Panc1 (cell line): ENCODE measurements at regions not wholly inside any gene's neighbourhood (a gene's known extent, or its start where the extent isn't known, plus 50 kb on each side); places are given as distances from the start of the nearest gene placed in this dataset.

Experiments used
- ATAC-seq: fragments of 200-7000 bp; cut with Tn5 transposase; 2 replicates; pipeline ENCODE4 v1.9.1; 2020; ENCODE audit warnings: mild to moderate bottlenecking, moderate library complexity
- BruUV-seq: library from RNA; stranded (reverse); fragments of 400-500 nt; replicated peaks from 2 replicates; lab custom pipeline; 2021; lab: Mats Ljungman, UMichigan
- CTCF ChIA-PET: fragments of 300-600 bp; sonication (Branson Sonifier 250); formaldehyde crosslinking; loops from one replicate; lab custom pipeline; 2022; ENCODE audit warnings: antibody characterized with exemption; lab: Charles Lee
- POLR2A ChIA-PET: fragments of 300-600 bp; sonication (Branson Sonifier 250); formaldehyde crosslinking; loops from one replicate; lab custom pipeline; 2022; ENCODE audit warnings: antibody characterized with exemption; lab: Charles Lee
- DNase-seq: peaks from one replicate; pipeline ENCODE4 v3.0.0-alpha.2; 2010; ENCODE audit warnings: low read depth, low spot score
- H3K27ac ChIP-seq: 2 replicates; pipeline ENCODE4 v1.5.1; 2011; ENCODE audit warnings: mild to moderate bottlenecking, low read length, inconsistent platforms
- H3K27me3 ChIP-seq: fragments of 200-500 bp; sonication (Bioruptor generic); 2 replicates; pipeline ENCODE4 v1.6.0; 2014; ENCODE audit warnings: low read length, inconsistent platforms; ENCODE audit not compliant: control insufficient read depth, insufficient read depth
- H3K36me3 ChIP-seq: fragments of 200-500 bp; sonication (Bioruptor generic); 2 replicates; pipeline ENCODE4 v1.5.1; 2014; ENCODE audit warnings: inconsistent platforms, mild to moderate bottlenecking, low read length, moderate library complexity; ENCODE audit not compliant: control insufficient read depth, insufficient read depth
- H3K4me1 ChIP-seq: 2 replicates; pipeline ENCODE4 v1.5.1; 2011; ENCODE audit warnings: inconsistent platforms, mild to moderate bottlenecking, low read length, moderate library complexity; ENCODE audit not compliant: control insufficient read depth, insufficient read depth
- H3K4me3 ChIP-seq, 2 experiments: 2 replicates each; pipeline ENCODE4 v1.5.1; 2011 to 2012; ENCODE audit warnings: low read depth in 2 of 2, low read length in 2 of 2, mild to moderate bottlenecking in 2 of 2, inconsistent platforms in 1 of 2, moderate library complexity in 1 of 2
- H3K9me3 ChIP-seq: fragments of 200-500 bp; sonication (Bioruptor generic); 2 replicates; pipeline ENCODE4 v1.5.1; 2014; ENCODE audit warnings: low read depth, mild to moderate bottlenecking, inconsistent platforms, low read length, moderate library complexity; ENCODE audit not compliant: control insufficient read depth, insufficient read depth
- CTCF ChIP-seq: fragments of 450-650 bp; IDR thresholded peaks from 2 replicates; pipeline ENCODE4 v1.5.1; 2017; ENCODE audit warnings: mild to moderate bottlenecking
- POLR2AphosphoS5 ChIP-seq: IDR thresholded peaks from 2 replicates; pipeline ENCODE4 v1.6.1; 2012; ENCODE audit warnings: mild to moderate bottlenecking, low read depth, low read length, moderate library complexity
- REST ChIP-seq, 2 experiments: IDR thresholded peaks; 2 replicates each; pipeline ENCODE4 v1.6.1; 2011 to 2012; ENCODE audit warnings: low read depth in 2 of 2, control low read depth in 1 of 2, low read length in 1 of 2, mild to moderate bottlenecking in 1 of 2, moderate library complexity in 1 of 2; ENCODE audit not compliant: insufficient read depth in 1 of 2
- SIN3A ChIP-seq: IDR thresholded peaks from 2 replicates; pipeline ENCODE4 v1.6.1; 2012; ENCODE audit warnings: low read depth, mild to moderate bottlenecking, low read length, moderate library complexity, borderline replicate concordance; ENCODE audit not compliant: insufficient read depth
- TCF7L2 ChIP-seq: IDR thresholded peaks from 2 replicates; pipeline ENCODE4 v1.6.1; 2011; ENCODE audit warnings: mild to moderate bottlenecking, low read depth, low read length, inconsistent platforms
- in situ Hi-C: cut with HindIII; loops from 2 replicates; pipeline ENCODE4 v1.10.0; 2016; ENCODE audit warnings: low sequenced_read_pairs, low pct_unique_long_range_greater_than_20kb
- intact Hi-C: fragments of 100-400 bp; cut with micrococcal nuclease; formaldehyde crosslinking; loops from one replicate; pipeline ENCODE4 v1.10.0; 2022; ENCODE audit not compliant: unreplicated experiment

DNA sequence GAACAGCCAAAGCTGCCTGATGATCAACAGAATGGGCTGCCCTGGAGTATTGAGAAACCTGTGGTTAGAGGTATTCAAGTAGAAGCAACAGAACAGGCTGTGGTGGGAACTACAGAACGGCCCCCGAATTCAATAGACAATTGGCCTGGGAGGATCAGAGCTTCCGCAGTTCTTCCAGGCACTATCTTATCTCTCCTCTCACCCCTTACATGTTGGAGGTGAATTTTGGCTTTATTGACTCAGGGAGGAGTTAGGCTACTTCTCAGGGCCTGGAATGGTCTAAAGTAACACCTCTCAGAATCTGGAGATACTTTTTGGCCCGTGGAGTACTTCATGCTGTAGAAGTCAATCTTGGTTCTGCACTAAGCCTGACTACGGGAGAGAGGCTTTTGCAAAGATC is 253.0 kb downstream of the PRDM2 start:
- ATAC-seq (no peak), DNase-seq (no peak)
- no TSS peak for BruUV-seq
- Histone ChIP-seq H3K4me1 (no peaks in the 10 kb centered on the region), H3K27me3 (peaks cover 6% of the 10 kb centered on the region; the same call in 1 of the 2 replicates), H3K9me3 (no peaks in the 10 kb centered on the region), H3K27ac (no peak overlapping the region), H3K36me3 (no peaks in the 10 kb centered on the region), H3K4me3 (no peak overlapping the region)
- in situ Hi-C loops, result no loop called here
- ChIA-PET POLR2A (no interaction called here), CTCF (no interaction called here)
- TF ChIP-seq TCF7L2 (no peak), POLR2AphosphoS5 (no peak), REST (IDR thresholded peaks at IDR 0.05; ENCODE audit: insufficient read depth in 1 of 2, low read depth in 2 of 2, low read length in 1 of 2) (no peak), SIN3A (no peak), CTCF (no peak)
- intact Hi-C loops, result no loop called here

- ChIA-PET CTCF (interaction anchor here (0.6 kb wide), 1 partner anchor 290 kb away, joined by 3 read pairs; no protein-coding TSS in a partner anchor), POLR2A (no interaction called here)
- DNase-seq (no peak), ATAC-seq (no peak)
- H3K4me1 ChIP-seq, result no peaks in the 10 kb centered on the region
- intact Hi-C loops, result no loop called here
- H3K27ac ChIP-seq, result no peak overlapping the region
- no peak overlapping the region for H3K4me3 ChIP-seq
- H3K27me3 ChIP-seq, result peaks cover 6% of the 10 kb centered on the region; the same call in 1 of the 2 replicates
- no peak for TF ChIP-seq POLR2AphosphoS5
- TF ChIP-seq TCF7L2, result no peak
- no peak for TF ChIP-seq REST (IDR thresholded peaks at IDR 0.05; ENCODE audit: insufficient read depth in 1 of 2, low read depth in 2 of 2, low read length in 1 of 2)
- TF ChIP-seq CTCF, result no peak
- no peak for TF ChIP-seq SIN3A
- no TSS peak for BruUV-seq
- no peaks in the 10 kb centered on the region for H3K9me3 ChIP-seq
- in situ Hi-C loops, result no loop called here
- no peaks in the 10 kb centered on the region for H3K36me3 ChIP-seq
These were observed 256.4 kb downstream of the PRDM2 start for GRCh38 chr1:13956393-13956792.
